ENCODE measurements at regions not wholly inside any gene's neighbourhood (a gene's known extent, or its start where the extent isn't known, plus 50 kb on each side); places are given as distances from the start of the nearest gene placed in this dataset.
A peak's percentile ranks its signal among the peaks of the same experiment; 100 is the strongest.

GRCh38 chr4:132316738-132317137, 832.4 kb upstream of the PCDH10 start:
- TF ChIP-seq CTCF (conservative IDR thresholded peaks at IDR 0.05; ENCODE audit: low read depth, low read length) = no peak
- no peak overlapping the region for H3K4me3 ChIP-seq (ENCODE audit: low read length)
- no peak for DNase-seq (ENCODE audit: low read depth)

- TF ChIP-seq CTCF (conservative IDR thresholded peaks at IDR 0.05; ENCODE audit: low read depth, low read length) = no peak
- H3K4me3 ChIP-seq (ENCODE audit: low read length) = no peak overlapping the region
- no peak for DNase-seq (ENCODE audit: low read depth)
These were observed 831.2 kb upstream of the PCDH10 start for GRCh38 chr4:132317923-132318322.

- H3K4me3 ChIP-seq (ENCODE audit: low read length) = no peak overlapping the region
- TF ChIP-seq CTCF (conservative IDR thresholded peaks at IDR 0.05; ENCODE audit: low read depth, low read length) = no peak
- DNase-seq (ENCODE audit: low read depth) = no peak
These were observed 820.3 kb upstream of the PCDH10 start for GRCh38 chr4:132328761-132329160.

GRCh38 chr4:132330994-132331393, 818.1 kb upstream of the PCDH10 start:
- DNase-seq (ENCODE audit: low read depth) = no peak
- TF ChIP-seq CTCF (conservative IDR thresholded peaks at IDR 0.05; ENCODE audit: low read depth, low read length) = no peak
- H3K4me3 ChIP-seq (ENCODE audit: low read length) = no peak overlapping the region

- peak; percentile 39 for TF ChIP-seq CTCF (conservative IDR thresholded peaks at IDR 0.05; ENCODE audit: low read depth, low read length)
- DNase-seq (ENCODE audit: low read depth) = no peak
These were observed 816.0 kb upstream of the PCDH10 start for GRCh38 chr4:132332932-132333723.

GRCh38 chr4:132333724-132334047, 815.4 kb upstream of the PCDH10 start:
- no peak overlapping the region for H3K4me3 ChIP-seq (ENCODE audit: low read length)
- no peak for DNase-seq (ENCODE audit: low read depth)
- no peak for TF ChIP-seq CTCF (conservative IDR thresholded peaks at IDR 0.05; ENCODE audit: low read depth, low read length)

More at GRCh38 chr4:132332932-132333723, 816.0 kb upstream of the PCDH10 start:
- H3K4me3 ChIP-seq (ENCODE audit: low read length) = no peak overlapping the region

GRCh38 chr4:132334081-132334480, 815.0 kb upstream of the PCDH10 start:
- no peak for TF ChIP-seq CTCF (conservative IDR thresholded peaks at IDR 0.05; ENCODE audit: low read depth, low read length)
- DNase-seq (ENCODE audit: low read depth) = no peak
- H3K4me3 ChIP-seq (ENCODE audit: low read length) = no peak overlapping the region

Measured in retinal pigment epithelial cell (primary cell).